Hepatocyte (in vitro differentiated cells): ENCODE measurements at regions not wholly inside any gene's neighbourhood (a gene's known extent, or its start where the extent isn't known, plus 50 kb on each side); places are given as distances from the start of the nearest gene placed in this dataset.

Experiments
- DNase-seq: peaks from one replicate; pipeline ENCODE4 v3.0.0-alpha.2; 2016; ENCODE audit warnings: low spot score
- H2AFZ ChIP-seq: fragments of 200-600 bp; sonication (generic); 2 replicates; pipeline ENCODE4 v1.6.0; 2016; ENCODE audit warnings: antibody characterized with exemption, mild to moderate bottlenecking
- H3K27ac ChIP-seq: fragments of 200-600 bp; sonication (generic); 2 replicates; pipeline ENCODE4 v1.5.1; 2016; ENCODE audit warnings: mild to moderate bottlenecking
- H3K27me3 ChIP-seq: fragments of 200-600 bp; sonication (generic); 2 replicates; pipeline ENCODE4 v1.6.1; 2016
- H3K36me3 ChIP-seq: fragments of 200-600 bp; sonication (generic); replicated peaks from 2 replicates; pipeline ENCODE4 v1.5.1; 2016; ENCODE audit warnings: low read depth; ENCODE audit not compliant: insufficient read depth
- H3K4me1 ChIP-seq: fragments of 200-600 bp; sonication (generic); 2 replicates; pipeline ENCODE4 v1.5.1; 2016; ENCODE audit warnings: mild to moderate bottlenecking, moderate library complexity; ENCODE audit not compliant: insufficient read depth
- H3K4me2 ChIP-seq: fragments of 200-600 bp; sonication (generic); 2 replicates; pipeline ENCODE4 v1.6.0; 2016
- H3K4me3 ChIP-seq: fragments of 200-600 bp; sonication (generic); 2 replicates; pipeline ENCODE4 v1.5.1; 2016; ENCODE audit warnings: mild to moderate bottlenecking
- H3K79me2 ChIP-seq: fragments of 200-600 bp; sonication (generic); 2 replicates; pipeline ENCODE4 v1.6.0; 2017; ENCODE audit warnings: mild to moderate bottlenecking
- H3K9me2 ChIP-seq: fragments of 200-600 bp; sonication (generic); replicated peaks from 2 replicates; pipeline ENCODE4 v1.6.0; 2017; ENCODE audit warnings: mild to moderate bottlenecking; ENCODE audit not compliant: insufficient read depth
- H3K9me3 ChIP-seq: fragments of 200-600 bp; sonication (generic); 2 replicates; pipeline ENCODE4 v1.5.1; 2016; ENCODE audit warnings: low read depth, mild to moderate bottlenecking
- H4K20me1 ChIP-seq: fragments of 200-600 bp; sonication (generic); 2 replicates; pipeline ENCODE4 v1.6.0; 2016; ENCODE audit warnings: mild to moderate bottlenecking; ENCODE audit not compliant: insufficient read depth, poor library complexity, severe bottlenecking
- EZH2 ChIP-seq: fragments of 200-600 bp; sonication (generic); IDR thresholded peaks from 2 replicates; pipeline ENCODE4 v1.6.1; 2016; ENCODE audit warnings: antibody characterized with exemption, mild to moderate bottlenecking, borderline replicate concordance
- EZH2phosphoT487 ChIP-seq: fragments of 200-600 bp; sonication (generic); IDR thresholded peaks from one replicate; pipeline ENCODE4 v1.6.1; 2018; ENCODE audit warnings: antibody characterized with exemption, mild to moderate bottlenecking, low read depth, moderate library complexity; ENCODE audit not compliant: unreplicated experiment, severe bottlenecking
- WGBS: methylation state at CpG from one replicate; pipeline ENCODE4 v1.1.6; 2016; ENCODE audit warnings: low lambda C conversion rate; ENCODE audit errors: missing lambda C conversion rate; 5-methylcytosine and 5-hydroxymethylcytosine counted together
- TF ChIP-seq, protein P1 (sequence below): fragments of 200-600 bp; sonication (generic); IDR thresholded peaks from 2 replicates; pipeline ENCODE4 v1.5.1; 2016; ENCODE audit warnings: antibody characterized with exemption, mild to moderate bottlenecking; ENCODE audit not compliant: poor library complexity

DNA sequence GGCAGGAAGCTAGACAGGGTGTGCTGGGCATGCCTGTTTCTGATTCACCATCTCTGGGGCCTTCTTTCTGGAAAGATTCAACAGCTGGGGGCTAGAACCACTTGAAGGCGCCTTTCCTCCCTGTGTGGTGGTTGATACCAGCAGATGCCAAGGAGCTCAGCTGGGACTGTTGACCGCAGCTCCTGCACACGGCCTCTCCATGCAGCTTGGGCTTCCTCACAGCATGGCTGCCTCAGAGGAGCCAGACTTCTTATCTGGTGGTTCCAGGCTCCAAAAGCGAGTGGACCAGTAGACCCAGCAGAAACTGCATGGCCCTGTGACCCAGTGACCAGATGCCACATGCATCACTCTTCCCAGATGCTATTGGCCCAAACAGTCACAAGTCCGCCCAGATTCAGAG is 74.7 kb upstream of the COL5A1 start:
- 98% methylated on average over 5 of the region's 5 CpGs for WGBS
- peaks cover 8% of the 10 kb centered on the region for H3K4me1 ChIP-seq
- peak; percentile 1 for DNase-seq

DNA sequence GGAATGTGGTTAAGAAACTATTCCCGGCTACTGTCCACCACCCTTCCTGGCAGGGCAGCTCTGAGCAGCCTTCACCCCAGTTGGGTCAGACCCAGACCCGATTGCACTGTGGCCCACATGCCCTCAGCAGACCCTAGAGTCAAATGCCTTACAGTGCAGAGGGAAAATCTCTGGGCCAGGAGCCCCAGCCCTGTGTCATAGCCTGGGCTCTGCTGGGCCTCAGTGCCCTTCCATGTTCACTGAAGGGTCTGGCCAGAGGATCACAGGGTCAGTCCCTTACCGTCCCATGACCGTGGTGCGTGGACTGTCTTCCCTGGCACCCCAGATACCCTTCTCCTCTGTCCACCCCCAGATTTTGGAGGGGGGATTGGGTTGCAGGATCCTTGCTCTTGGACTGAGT is 73.5 kb upstream of the COL5A1 start:
- H3K9me3 ChIP-seq, result no peaks in the 10 kb centered on the region
- TF ChIP-seq EZH2phosphoT487 (no peak), EZH2 (no peak)
- TF ChIP-seq, protein P1, sequence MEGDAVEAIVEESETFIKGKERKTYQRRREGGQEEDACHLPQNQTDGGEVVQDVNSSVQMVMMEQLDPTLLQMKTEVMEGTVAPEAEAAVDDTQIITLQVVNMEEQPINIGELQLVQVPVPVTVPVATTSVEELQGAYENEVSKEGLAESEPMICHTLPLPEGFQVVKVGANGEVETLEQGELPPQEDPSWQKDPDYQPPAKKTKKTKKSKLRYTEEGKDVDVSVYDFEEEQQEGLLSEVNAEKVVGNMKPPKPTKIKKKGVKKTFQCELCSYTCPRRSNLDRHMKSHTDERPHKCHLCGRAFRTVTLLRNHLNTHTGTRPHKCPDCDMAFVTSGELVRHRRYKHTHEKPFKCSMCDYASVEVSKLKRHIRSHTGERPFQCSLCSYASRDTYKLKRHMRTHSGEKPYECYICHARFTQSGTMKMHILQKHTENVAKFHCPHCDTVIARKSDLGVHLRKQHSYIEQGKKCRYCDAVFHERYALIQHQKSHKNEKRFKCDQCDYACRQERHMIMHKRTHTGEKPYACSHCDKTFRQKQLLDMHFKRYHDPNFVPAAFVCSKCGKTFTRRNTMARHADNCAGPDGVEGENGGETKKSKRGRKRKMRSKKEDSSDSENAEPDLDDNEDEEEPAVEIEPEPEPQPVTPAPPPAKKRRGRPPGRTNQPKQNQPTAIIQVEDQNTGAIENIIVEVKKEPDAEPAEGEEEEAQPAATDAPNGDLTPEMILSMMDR, result no peak
- H3K4me3 ChIP-seq, result no peak overlapping the region
- H3K79me2 ChIP-seq, result no peaks in the 10 kb centered on the region
- no peaks in the 10 kb centered on the region for H3K36me3 ChIP-seq
- no peaks in the 10 kb centered on the region for H3K9me2 ChIP-seq
- no peak overlapping the region for H3K4me2 ChIP-seq
- DNase-seq, result peak; percentile 1
- H3K4me1 ChIP-seq, result peaks cover 8% of the 10 kb centered on the region
- H4K20me1 ChIP-seq, result no peaks in the 10 kb centered on the region
- WGBS, result 87% methylated on average over 5 of the region's 5 CpGs
- H3K27me3 ChIP-seq, result no peaks in the 10 kb centered on the region
- no peak overlapping the region for H2AFZ ChIP-seq
- peak overlapping the region; percentile 46 for H3K27ac ChIP-seq

More for the DNA sequence above, 74.7 kb upstream of the COL5A1 start:
- no peaks in the 10 kb centered on the region for H3K36me3 ChIP-seq
- TF ChIP-seq, protein P1, result no peak
- TF ChIP-seq EZH2phosphoT487, result no peak
- TF ChIP-seq EZH2, result no peak
- H2AFZ ChIP-seq, result no peak overlapping the region
- H3K27ac ChIP-seq, result no peak overlapping the region
- H3K27me3 ChIP-seq, result no peaks in the 10 kb centered on the region
- H3K9me2 ChIP-seq, result no peaks in the 10 kb centered on the region
- no peaks in the 10 kb centered on the region for H3K79me2 ChIP-seq
- no peaks in the 10 kb centered on the region for H4K20me1 ChIP-seq
- no peak overlapping the region for H3K4me2 ChIP-seq
- H3K4me3 ChIP-seq, result no peak overlapping the region
- H3K9me3 ChIP-seq, result no peaks in the 10 kb centered on the region

DNA sequence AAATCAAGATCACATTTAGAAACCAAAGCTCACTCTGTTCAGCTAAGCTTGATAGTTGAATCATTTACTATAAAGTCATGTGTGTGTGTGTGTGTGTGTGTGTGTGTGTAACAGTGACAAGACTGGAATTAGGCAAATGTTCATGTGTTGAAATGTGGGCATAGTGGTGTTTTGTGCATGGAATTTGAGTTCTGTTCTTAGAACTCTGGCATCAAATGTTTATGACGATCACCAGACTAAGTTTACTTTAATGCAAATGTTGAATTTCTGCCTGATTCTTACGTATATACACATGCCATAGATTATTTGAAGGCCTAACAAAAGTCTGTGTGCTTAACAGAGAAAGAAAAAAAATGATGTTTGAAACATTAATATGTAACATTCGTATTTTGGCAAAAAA is 72.8 kb upstream of the COL5A1 start:
- no peaks in the 10 kb centered on the region for H3K27me3 ChIP-seq
- H3K4me2 ChIP-seq, result no peak overlapping the region
- WGBS, result 43% methylated on average over 3 of the region's 3 CpGs
- H3K79me2 ChIP-seq, result no peaks in the 10 kb centered on the region
- peak overlapping the region; percentile 56 for H3K27ac ChIP-seq
- H3K4me3 ChIP-seq, result no peak overlapping the region
- no peak overlapping the region for H2AFZ ChIP-seq
- TF ChIP-seq EZH2, result no peak
- TF ChIP-seq, protein P1, result no peak
- no peak for TF ChIP-seq EZH2phosphoT487
- H4K20me1 ChIP-seq, result no peaks in the 10 kb centered on the region
- no peaks in the 10 kb centered on the region for H3K9me3 ChIP-seq
- H3K4me1 ChIP-seq, result peaks cover 8% of the 10 kb centered on the region
- DNase-seq, result peak; percentile 13
- no peaks in the 10 kb centered on the region for H3K9me2 ChIP-seq
- no peaks in the 10 kb centered on the region for H3K36me3 ChIP-seq

DNA sequence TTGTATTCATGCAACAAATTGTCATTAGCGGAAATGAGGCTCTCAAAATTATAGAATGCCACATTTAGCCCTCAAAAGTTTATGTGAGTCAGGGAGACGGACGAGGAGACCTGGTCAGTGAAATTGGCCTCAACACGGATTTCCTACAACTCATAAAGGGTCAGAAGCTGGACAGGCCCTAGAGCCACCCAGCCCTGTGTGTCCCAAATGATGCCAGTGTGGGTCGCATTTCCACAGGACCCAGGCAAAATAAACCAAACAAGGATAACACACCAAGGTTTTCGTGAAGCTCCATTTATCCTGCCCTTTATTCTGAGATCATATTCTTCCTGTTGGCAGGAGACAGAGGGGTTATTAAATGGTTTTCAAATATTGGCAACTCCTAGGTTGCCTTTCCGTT is 72.0 kb upstream of the COL5A1 start:
- no peaks in the 10 kb centered on the region for H3K9me2 ChIP-seq
- WGBS, result 88% methylated on average over 7 of the region's 7 CpGs
- no peaks in the 10 kb centered on the region for H3K9me3 ChIP-seq
- no peak for TF ChIP-seq EZH2phosphoT487
- TF ChIP-seq, protein P1, result no peak
- TF ChIP-seq EZH2, result no peak
- H3K36me3 ChIP-seq, result no peaks in the 10 kb centered on the region
- no peak overlapping the region for H2AFZ ChIP-seq
- H3K79me2 ChIP-seq, result no peaks in the 10 kb centered on the region
- no peak overlapping the region for H3K4me2 ChIP-seq
- H3K27me3 ChIP-seq, result no peaks in the 10 kb centered on the region
- H3K4me1 ChIP-seq, result peaks cover 8% of the 10 kb centered on the region
- H3K4me3 ChIP-seq, result no peak overlapping the region
- H4K20me1 ChIP-seq, result no peaks in the 10 kb centered on the region
- DNase-seq, result peak; percentile 1
- peak overlapping the region; percentile 56 for H3K27ac ChIP-seq
